OCI-LY3 (cell line): ENCODE measurements at regions not wholly inside any gene's neighbourhood (a gene's known extent, or its start where the extent isn't known, plus 50 kb on each side); places are given as distances from the start of the nearest gene placed in this dataset.

Source experiments
- H2AFZ ChIP-seq: fragments of 200-600, 300-600 bp; shearing (Covaris generic); 2 replicates; pipeline ENCODE4 v1.6.0; 2014; ENCODE audit warnings: antibody characterized with exemption, low read depth, low read length
- H3K27ac ChIP-seq: fragments of 200-600, 300-600 bp; sonication (generic); 2 replicates; pipeline ENCODE4 v1.5.1; 2014; ENCODE audit warnings: mild to moderate bottlenecking, low read length, moderate library complexity, mixed read lengths
- H3K27me3 ChIP-seq: fragments of 200-600, 300-600 bp; sonication (generic); 2 replicates; pipeline ENCODE4 v1.6.1; 2014; ENCODE audit warnings: low read depth, low read length, mixed read lengths
- H3K36me3 ChIP-seq: fragments of 200-600, 300-600 bp; sonication (generic); replicated peaks from 2 replicates; pipeline ENCODE3; 2014; ENCODE audit warnings: low read depth, low read length, mixed read lengths
- H3K4me1 ChIP-seq: fragments of 300-600, 200-600 bp; sonication (generic); 2 replicates; pipeline ENCODE4 v1.6.1; 2014; ENCODE audit warnings: low read length, mixed read lengths
- H3K4me2 ChIP-seq: fragments of 200-600, 300-600 bp; sonication (generic); 2 replicates; pipeline ENCODE4 v1.6.1; 2014; ENCODE audit warnings: low read length, mixed read lengths
- H3K4me3 ChIP-seq: fragments of 300-600, 200-600 bp; sonication (generic); 2 replicates; pipeline ENCODE4 v1.5.1; 2014; ENCODE audit warnings: antibody characterized with exemption, mild to moderate bottlenecking, low read length, moderate library complexity
- H3K79me2 ChIP-seq: fragments of 300-600, 200-600 bp; shearing (Covaris generic); 2 replicates; pipeline ENCODE4 v1.6.1; 2014; ENCODE audit warnings: mild to moderate bottlenecking, low read length, mixed read lengths
- H3K9ac ChIP-seq: fragments of 300-600, 200-600 bp; shearing (Covaris generic); 2 replicates; pipeline ENCODE4 v1.6.0; 2014; ENCODE audit warnings: mild to moderate bottlenecking, low read length, moderate library complexity
- H3K9me3 ChIP-seq: fragments of 200-600, 300-600 bp; shearing (Covaris generic); 2 replicates; pipeline ENCODE4 v1.6.1; 2014; ENCODE audit warnings: low read length, mixed read lengths; ENCODE audit not compliant: insufficient read depth
- H4K20me1 ChIP-seq: fragments of 200-600, 300-600 bp; sonication (generic); 2 replicates; pipeline ENCODE4 v1.6.1; 2016; ENCODE audit warnings: low read length, mixed read lengths; ENCODE audit not compliant: insufficient read depth
- CTCF ChIP-seq: fragments of 200-600, 300-600 bp; sonication (generic); IDR thresholded peaks from 2 replicates; pipeline ENCODE4 v1.5.1; 2014; ENCODE audit warnings: antibody characterized with exemption, low read length, low read depth
- EZH2phosphoT487 ChIP-seq: fragments of 200-600 bp; shearing (Covaris generic); IDR thresholded peaks from 2 replicates; pipeline ENCODE4 v1.6.1; 2018; ENCODE audit warnings: antibody characterized with exemption, mixed run types, low read depth

GRCh38 chrX:40260146-40260747, 162.5 kb upstream of the BCOR start:
- H3K4me2 ChIP-seq = no peak overlapping the region
- H3K9ac ChIP-seq = no peak overlapping the region
- no peaks in the 10 kb centered on the region for H3K9me3 ChIP-seq
- H3K79me2 ChIP-seq = no peaks in the 10 kb centered on the region
- H3K4me3 ChIP-seq = no peak overlapping the region
- no peaks in the 10 kb centered on the region for H4K20me1 ChIP-seq
- no peaks in the 10 kb centered on the region for H3K36me3 ChIP-seq
- H3K27ac ChIP-seq = no peak overlapping the region
- TF ChIP-seq CTCF (no peak), EZH2phosphoT487 (no peak)
- no peak overlapping the region for H2AFZ ChIP-seq
- peaks cover 13% of the 10 kb centered on the region for H3K4me1 ChIP-seq
- H3K27me3 ChIP-seq = no peaks in the 10 kb centered on the region

- H3K9me3 ChIP-seq = no peaks in the 10 kb centered on the region
- no peak overlapping the region for H3K4me3 ChIP-seq
- H4K20me1 ChIP-seq = no peaks in the 10 kb centered on the region
- no peaks in the 10 kb centered on the region for H3K36me3 ChIP-seq
- H2AFZ ChIP-seq = no peak overlapping the region
- no peaks in the 10 kb centered on the region for H3K79me2 ChIP-seq
- no peak overlapping the region for H3K4me2 ChIP-seq
- no peak overlapping the region for H3K9ac ChIP-seq
- H3K4me1 ChIP-seq = peaks cover 9% of the 10 kb centered on the region
- H3K27me3 ChIP-seq = no peaks in the 10 kb centered on the region
- H3K27ac ChIP-seq = no peak overlapping the region
- no peak for TF ChIP-seq CTCF
- no peak for TF ChIP-seq EZH2phosphoT487
Measured at GRCh38 chrX:40258909-40259308, 161.2 kb upstream of the BCOR start.

- Histone ChIP-seq H4K20me1 (no peaks in the 10 kb centered on the region), H3K79me2 (no peaks in the 10 kb centered on the region), H3K9ac (no peak overlapping the region), H3K9me3 (no peaks in the 10 kb centered on the region), H2AFZ (no peak overlapping the region), H3K4me3 (no peak overlapping the region), H3K4me2 (no peak overlapping the region), H3K4me1 (no peaks in the 10 kb centered on the region), H3K36me3 (no peaks in the 10 kb centered on the region), H3K27me3 (no peaks in the 10 kb centered on the region), H3K27ac (no peak overlapping the region)
- TF ChIP-seq CTCF (no peak), EZH2phosphoT487 (no peak)
Measured at GRCh38 chrX:40253771-40254170, 156.0 kb upstream of the BCOR start.

GRCh38 chrX:40249582-40249981, 151.8 kb upstream of the BCOR start:
- Histone ChIP-seq H3K9ac (no peak overlapping the region), H3K4me1 (no peaks in the 10 kb centered on the region), H2AFZ (no peak overlapping the region), H3K36me3 (no peaks in the 10 kb centered on the region), H3K4me3 (no peak overlapping the region), H3K27ac (no peak overlapping the region), H3K9me3 (no peaks in the 10 kb centered on the region), H3K27me3 (no peaks in the 10 kb centered on the region), H3K79me2 (no peaks in the 10 kb centered on the region), H3K4me2 (no peak overlapping the region), H4K20me1 (no peaks in the 10 kb centered on the region)
- TF ChIP-seq EZH2phosphoT487 = no peak
- no peak for TF ChIP-seq CTCF
